ENCODE measurements at regions not wholly inside any gene's neighbourhood (a gene's known extent, or its start where the extent isn't known, plus 50 kb on each side); places are given as distances from the start of the nearest gene placed in this dataset.
"Not testable (repeated sequence)": the region's sequence is repeated elsewhere in the genome, so short reads cannot be mapped to it uniquely, and the experiment has no call there.

GRCh38 chrX:117400005-117400404 lies 716.6 kb downstream of the KLHL13 start:
- no peak overlapping the region for H3K9ac ChIP-seq (ENCODE audit: low read depth, low read length, poor library complexity, severe bottlenecking)
- H3K9me2 ChIP-seq (replicated peaks; ENCODE audit: low read depth, low read length): no peaks in the 10 kb centered on the region
- TF ChIP-seq CTCF (conservative IDR thresholded peaks at IDR 0.05; ENCODE audit: low read length) (no peak), EZH2phosphoT487 (IDR thresholded peaks at IDR 0.05; ENCODE audit: borderline replicate concordance) (no peak)
- H3K4me2 ChIP-seq (ENCODE audit: low read depth, low read length, poor library complexity, severe bottlenecking): no peak overlapping the region
- H4K20me1 ChIP-seq (ENCODE audit: insufficient read depth, low read length, poor library complexity, severe bottlenecking): no peaks in the 10 kb centered on the region
- H3K4me1 ChIP-seq (ENCODE audit: insufficient read depth, low read length, poor library complexity, severe bottlenecking): no peaks in the 10 kb centered on the region
- H3K36me3 ChIP-seq (ENCODE audit: insufficient read depth, low read length): no peaks in the 10 kb centered on the region
- H3K27me3 ChIP-seq (ENCODE audit: insufficient read depth, low read length, poor library complexity, severe bottlenecking): no peaks in the 10 kb centered on the region
- H3K79me2 ChIP-seq (ENCODE audit: insufficient read depth, low read length): no peaks in the 10 kb centered on the region
- no peaks in the 10 kb centered on the region for H3K9me3 ChIP-seq (ENCODE audit: insufficient read depth, low read depth, low read length)
- no peak overlapping the region for H3K4me3 ChIP-seq (ENCODE audit: low read length, poor library complexity, severe bottlenecking)
- H3F3A ChIP-seq (ENCODE audit: low read depth): no peaks in the 10 kb centered on the region
- H2AFZ ChIP-seq (ENCODE audit: low read length): no peak overlapping the region

GRCh38 chrX:117397844-117398243 lies 718.8 kb downstream of the KLHL13 start:
- Histone ChIP-seq H3K79me2 (ENCODE audit: insufficient read depth, low read length) (no peaks in the 10 kb centered on the region), H4K20me1 (ENCODE audit: insufficient read depth, low read length, poor library complexity, severe bottlenecking) (no peaks in the 10 kb centered on the region), H3K9me2 (replicated peaks; ENCODE audit: low read depth, low read length) (no peaks in the 10 kb centered on the region), H2AFZ (ENCODE audit: low read length) (no peak overlapping the region), H3K36me3 (ENCODE audit: insufficient read depth, low read length) (no peaks in the 10 kb centered on the region), H3K9ac (ENCODE audit: low read depth, low read length, poor library complexity, severe bottlenecking) (no peak overlapping the region), H3K4me1 (ENCODE audit: insufficient read depth, low read length, poor library complexity, severe bottlenecking) (no peaks in the 10 kb centered on the region), H3F3A (ENCODE audit: low read depth) (no peaks in the 10 kb centered on the region), H3K4me2 (ENCODE audit: low read depth, low read length, poor library complexity, severe bottlenecking) (no peak overlapping the region), H3K4me3 (ENCODE audit: low read length, poor library complexity, severe bottlenecking) (no peak overlapping the region), H3K9me3 (ENCODE audit: insufficient read depth, low read depth, low read length) (no peaks in the 10 kb centered on the region), H3K27me3 (ENCODE audit: insufficient read depth, low read length, poor library complexity, severe bottlenecking) (no peaks in the 10 kb centered on the region)
- no peak for TF ChIP-seq CTCF (conservative IDR thresholded peaks at IDR 0.05; ENCODE audit: low read length)

- H3K4me3 ChIP-seq (ENCODE audit: low read length, poor library complexity, severe bottlenecking); H3K79me2 ChIP-seq (ENCODE audit: insufficient read depth, low read length); H3K9me3 ChIP-seq (ENCODE audit: insufficient read depth, low read depth, low read length); H3K4me2 ChIP-seq (ENCODE audit: low read depth, low read length, poor library complexity, severe bottlenecking); H4K20me1 ChIP-seq (ENCODE audit: insufficient read depth, low read length, poor library complexity, severe bottlenecking); H3K36me3 ChIP-seq (ENCODE audit: insufficient read depth, low read length); H3K9ac ChIP-seq (ENCODE audit: low read depth, low read length, poor library complexity, severe bottlenecking); H3K9me2 ChIP-seq (replicated peaks; ENCODE audit: low read depth, low read length); H3K4me1 ChIP-seq (ENCODE audit: insufficient read depth, low read length, poor library complexity, severe bottlenecking); H2AFZ ChIP-seq (ENCODE audit: low read length); H3F3A ChIP-seq (ENCODE audit: low read depth); H3K27me3 ChIP-seq (ENCODE audit: insufficient read depth, low read length, poor library complexity, severe bottlenecking): not testable (repeated sequence)
Measured at GRCh38 chrX:117394506-117395070, 722.0 kb downstream of the KLHL13 start.

GRCh38 chrX:117392360-117392759 lies 724.2 kb downstream of the KLHL13 start:
- H3K9me2 ChIP-seq (replicated peaks; ENCODE audit: low read depth, low read length); H3K9ac ChIP-seq (ENCODE audit: low read depth, low read length, poor library complexity, severe bottlenecking); H2AFZ ChIP-seq (ENCODE audit: low read length); H4K20me1 ChIP-seq (ENCODE audit: insufficient read depth, low read length, poor library complexity, severe bottlenecking); H3K4me3 ChIP-seq (ENCODE audit: low read length, poor library complexity, severe bottlenecking); H3K36me3 ChIP-seq (ENCODE audit: insufficient read depth, low read length); H3K9me3 ChIP-seq (ENCODE audit: insufficient read depth, low read depth, low read length); H3K4me2 ChIP-seq (ENCODE audit: low read depth, low read length, poor library complexity, severe bottlenecking); H3K4me1 ChIP-seq (ENCODE audit: insufficient read depth, low read length, poor library complexity, severe bottlenecking); H3K79me2 ChIP-seq (ENCODE audit: insufficient read depth, low read length); H3K27me3 ChIP-seq (ENCODE audit: insufficient read depth, low read length, poor library complexity, severe bottlenecking); H3F3A ChIP-seq (ENCODE audit: low read depth): not testable (repeated sequence)
